ENCODE measurements at regions not wholly inside any gene's neighbourhood (a gene's known extent, or its start where the extent isn't known, plus 50 kb on each side); places are given as distances from the start of the nearest gene placed in this dataset.

DNA sequence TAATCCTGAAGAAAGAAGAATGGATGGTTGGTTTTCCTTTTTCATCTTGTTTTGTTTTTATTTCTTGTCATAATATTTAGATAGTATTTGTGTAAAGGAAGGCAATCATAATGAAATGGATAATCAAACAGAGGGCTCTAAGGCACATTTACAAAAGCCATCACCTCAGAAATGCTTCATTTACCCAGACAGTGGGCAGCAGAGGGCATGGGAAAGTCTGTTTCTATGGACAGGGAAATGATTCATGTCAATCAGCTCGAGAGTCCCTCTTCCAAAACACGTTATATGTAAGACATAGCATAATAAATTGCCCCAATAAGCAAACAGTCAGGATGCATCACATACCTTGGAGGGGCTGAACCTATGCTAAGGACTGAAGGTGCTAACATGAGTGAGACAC lies 426.1 kb downstream of the PLPP3 start:
- H3K4me3 ChIP-seq (replicated peaks; ENCODE audit: insufficient read depth, low read length) = no peak overlapping the region
- no peak overlapping the region for H3K27ac ChIP-seq (replicated peaks)
- TF ChIP-seq POLR2AphosphoS5 (IDR thresholded peaks at IDR 0.05; ENCODE audit: low read depth) (no peak), GABPA (IDR thresholded peaks at IDR 0.05; ENCODE audit: low read depth) (no peak)
- DNase-seq (ENCODE audit: low read depth in 1 of 2, low spot score in 1 of 2) = no peak
- H3K27me3 ChIP-seq (ENCODE audit: insufficient read depth, poor library complexity, severe bottlenecking) = no peaks in the 10 kb centered on the region

DNA sequence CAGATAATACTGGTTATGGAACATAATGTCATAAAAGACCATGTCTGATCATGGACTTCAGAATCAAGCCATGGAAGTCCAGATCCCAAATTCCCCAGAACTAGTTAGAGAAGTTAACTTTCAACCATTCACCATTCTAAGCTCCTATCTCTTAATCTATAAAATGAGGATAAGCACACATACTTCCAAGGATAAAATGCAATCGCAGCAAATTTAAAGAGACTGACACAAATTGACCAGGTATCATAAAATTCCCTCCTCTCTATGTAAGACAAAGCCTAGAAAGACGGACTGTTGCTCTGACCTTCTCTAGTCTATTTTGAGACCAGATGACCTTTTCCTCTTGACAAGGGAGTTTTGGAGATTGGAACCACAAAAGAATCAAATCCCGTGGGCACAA lies 426.7 kb downstream of the PLPP3 start:
- no peak for DNase-seq (ENCODE audit: low read depth in 1 of 2, low spot score in 1 of 2)
- Histone ChIP-seq H3K27me3 (ENCODE audit: insufficient read depth, poor library complexity, severe bottlenecking) (no peaks in the 10 kb centered on the region), H3K27ac (replicated peaks) (no peak overlapping the region), H3K4me3 (replicated peaks; ENCODE audit: insufficient read depth, low read length) (no peak overlapping the region)
- TF ChIP-seq GABPA (IDR thresholded peaks at IDR 0.05; ENCODE audit: low read depth) (no peak), SPI1 (IDR thresholded peaks at IDR 0.05; ENCODE audit: borderline replicate concordance, low read depth) (no peak), POLR2AphosphoS5 (IDR thresholded peaks at IDR 0.05; ENCODE audit: low read depth) (no peak), REST (IDR thresholded peaks at IDR 0.05; ENCODE audit: insufficient replicate concordance, low read depth) (no peak), CTCF (IDR thresholded peaks at IDR 0.05; ENCODE audit: insufficient read depth, low read length) (no peak)

DNA sequence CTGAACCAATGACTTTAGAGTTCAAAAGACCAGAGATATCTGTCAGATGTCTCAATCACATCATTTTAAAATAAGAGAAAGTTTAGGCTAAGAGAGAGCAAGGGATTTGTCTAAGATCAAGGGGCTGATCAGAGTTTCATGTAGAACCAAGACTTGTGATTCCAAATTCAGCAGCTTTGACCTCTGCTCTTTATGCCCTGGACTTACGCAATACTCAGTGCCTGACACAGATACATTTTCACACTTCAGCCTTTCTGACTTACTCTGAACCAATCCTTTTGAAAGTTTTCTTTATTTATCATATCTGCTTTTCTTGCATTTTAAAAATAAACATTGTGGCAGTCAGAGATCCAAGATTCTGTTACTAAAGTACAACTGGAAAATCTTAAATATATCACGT lies 428.0 kb downstream of the PLPP3 start:
- no peak for TF ChIP-seq POLR2AphosphoS5 (IDR thresholded peaks at IDR 0.05; ENCODE audit: low read depth)
- no peak for TF ChIP-seq REST (IDR thresholded peaks at IDR 0.05; ENCODE audit: insufficient replicate concordance, low read depth)
- TF ChIP-seq SPI1 (IDR thresholded peaks at IDR 0.05; ENCODE audit: borderline replicate concordance, low read depth) = no peak
- no peak overlapping the region for H3K27ac ChIP-seq (replicated peaks)
- DNase-seq (ENCODE audit: low read depth in 1 of 2, low spot score in 1 of 2) = no peak
- H3K27me3 ChIP-seq (ENCODE audit: insufficient read depth, poor library complexity, severe bottlenecking) = no peaks in the 10 kb centered on the region
- no peak overlapping the region for H3K4me3 ChIP-seq (replicated peaks; ENCODE audit: insufficient read depth, low read length)

GRCh38 chr1:56150441-56151215 lies 428.7 kb downstream of the PLPP3 start:
- no peak overlapping the region for H3K27ac ChIP-seq (replicated peaks)
- H3K27me3 ChIP-seq (ENCODE audit: insufficient read depth, poor library complexity, severe bottlenecking) = no peaks in the 10 kb centered on the region
- no peak for DNase-seq (ENCODE audit: low read depth in 1 of 2, low spot score in 1 of 2)
- H3K4me3 ChIP-seq (replicated peaks; ENCODE audit: insufficient read depth, low read length) = no peak overlapping the region
- TF ChIP-seq SPI1 (IDR thresholded peaks at IDR 0.05; ENCODE audit: borderline replicate concordance, low read depth) (no peak), GABPA (IDR thresholded peaks at IDR 0.05; ENCODE audit: low read depth) (no peak), CTCF (IDR thresholded peaks at IDR 0.05; ENCODE audit: insufficient read depth, low read length) (no peak), POLR2AphosphoS5 (IDR thresholded peaks at IDR 0.05; ENCODE audit: low read depth) (no peak), REST (IDR thresholded peaks at IDR 0.05; ENCODE audit: insufficient replicate concordance, low read depth) (no peak)
